HepG2 (cell line): ENCODE measurements at regions not wholly inside any gene's neighbourhood (a gene's known extent, or its start where the extent isn't known, plus 50 kb on each side); places are given as distances from the start of the nearest gene placed in this dataset.
A peak's percentile ranks its signal among the peaks of the same experiment; 100 is the strongest.

Experiments used
- ATAC-seq: fragments of 200-7000 bp; cut with Tn5 transposase; 3 replicates; pipeline ENCODE4 v1.9.1; 2020; ENCODE audit warnings: mild to moderate bottlenecking, moderate library complexity
- BruUV-seq: library from RNA; stranded (reverse); fragments of 400-500 nt; replicated peaks from 2 replicates; lab custom pipeline; 2021; lab: Mats Ljungman, UMichigan
- CTCF ChIA-PET: fragments of 300-600 bp; formaldehyde crosslinking; extraction: SDS; loops from one replicate; lab custom pipeline; 2021; ENCODE audit warnings: low total read pairs, inconsistent platforms, low intra/inter-chr PET ratio; lab: Yijun Ruan, JAX
- POLR2A ChIA-PET: fragments of 350-600 bp; sonication (Branson Sonifier 250); formaldehyde crosslinking; loops from one replicate; lab custom pipeline; 2020; ENCODE audit warnings: antibody characterized with exemption, inconsistent platforms; lab: Yijun Ruan, JAX
- DNase-seq: peaks from one replicate; pipeline ENCODE4 v3.0.0-alpha.2; 2015; ENCODE audit warnings: low spot score
- FAIRE-seq: peaks from 3 replicates; lab custom pipeline; 2011; peaks lifted over from hg19 to GRCh38; lab: Jason Lieb, UNC
- H2AFZ ChIP-seq: one replicate; pipeline ENCODE4 v1.6.1; 2011; ENCODE audit warnings: low read length, inconsistent platforms
- H3K27ac ChIP-seq: fragments of 300-600 bp; 3 replicates; pipeline ENCODE4 v1.8.0; 2011; ENCODE audit warnings: mixed run types, mild to moderate bottlenecking, mixed read lengths, low read length, inconsistent platforms; ENCODE audit not compliant: insufficient read depth; ENCODE audit errors: extremely low read length
- H3K27me3 ChIP-seq, 2 experiments: fragments of 200-600 bp in 1 of 2; 2 replicates in 1 of 2; 3 replicates in 1 of 2; pipeline versions ENCODE4 v1.6.0 to v1.8.0; 2011; ENCODE audit warnings: low read length in 2 of 2, mild to moderate bottlenecking in 2 of 2, moderate library complexity in 2 of 2, inconsistent platforms in 1 of 2; ENCODE audit not compliant: insufficient read depth in 2 of 2, control insufficient read depth in 1 of 2
- H3K36me3 ChIP-seq, 2 experiments: fragments of 200-600 bp in 1 of 2; replicated peaks in 1 of 2; 2 replicates in 1 of 2; 3 replicates in 1 of 2; pipeline versions ENCODE4 v1.5.1 to v1.8.0; 2011; ENCODE audit warnings: low read length in 2 of 2, inconsistent platforms in 1 of 2; ENCODE audit not compliant: insufficient read depth in 2 of 2, control insufficient read depth in 1 of 2
- H3K4me1 ChIP-seq: 2 replicates; pipeline ENCODE4 v1.5.1; 2012; ENCODE audit warnings: low read length, inconsistent platforms; ENCODE audit not compliant: insufficient read depth
- H3K4me2 ChIP-seq: 2 replicates; pipeline ENCODE4 v1.6.0; 2011; ENCODE audit warnings: low read depth, low read length, inconsistent platforms
- H3K4me3 ChIP-seq, 3 experiments: fragments of 200-600 bp in 1 of 3; sonication (generic), shearing (Covaris generic) in 1 of 3; replicated peaks in 1 of 3; 2 replicates each; pipeline ENCODE4 v1.5.1; 2011 to 2016; ENCODE audit warnings: low read length in 3 of 3, inconsistent platforms in 2 of 3, low read depth in 2 of 3, mild to moderate bottlenecking in 2 of 3, control low read depth in 1 of 3, mixed read lengths in 1 of 3; ENCODE audit not compliant: insufficient read depth in 1 of 3
- H3K79me2 ChIP-seq: one replicate; pipeline ENCODE4 v1.6.1; 2011; ENCODE audit warnings: low read length, inconsistent platforms; ENCODE audit not compliant: insufficient read depth
- H3K9ac ChIP-seq: 2 replicates; pipeline ENCODE4 v1.6.0; 2011; ENCODE audit warnings: mild to moderate bottlenecking, low read depth, low read length, inconsistent platforms; ENCODE audit not compliant: insufficient read depth
- H3K9me3 ChIP-seq: 2 replicates; pipeline ENCODE4 v1.5.1; 2012; ENCODE audit warnings: mild to moderate bottlenecking, low read length
- H4K20me1 ChIP-seq: 2 replicates; pipeline ENCODE4 v1.6.0; 2011; ENCODE audit warnings: inconsistent platforms, mild to moderate bottlenecking, low read length, moderate library complexity; ENCODE audit not compliant: insufficient read depth
- CBFB ChIP-seq: sonication (generic); formaldehyde crosslinking; IDR thresholded peaks from 2 replicates; pipeline ENCODE4 v1.4.0; 2020; ENCODE audit warnings: missing genetic modification reagents
- KAT2B ChIP-seq: fragments of 150-350 bp; IDR thresholded peaks from 2 replicates; pipeline ENCODE4 v1.6.1; 2014; ENCODE audit warnings: low read depth, low read length, borderline replicate concordance
- YY1 ChIP-seq: IDR thresholded peaks from 2 replicates; pipeline ENCODE4 v1.6.1; 2011; ENCODE audit warnings: low read length, low read depth, moderate library complexity, mild to moderate bottlenecking; ENCODE audit not compliant: insufficient read depth, insufficient replicate concordance
- ZBED4 ChIP-seq: sonication (generic); formaldehyde crosslinking; IDR thresholded peaks from 2 replicates; pipeline ENCODE4 v1.4.0; 2020; ENCODE audit warnings: missing genetic modification reagents, borderline replicate concordance
- ZNF331 ChIP-seq: sonication (generic); formaldehyde crosslinking; IDR thresholded peaks from 2 replicates; pipeline ENCODE4 v1.4.0; 2020; ENCODE audit warnings: missing genetic modification reagents
- WGBS: methylation state at CpG from one replicate; pipeline ENCODE4 v1.1.6; 2017; ENCODE audit warnings: low lambda C conversion rate; 5-methylcytosine and 5-hydroxymethylcytosine counted together
- in situ Hi-C: cut with HindIII; loops from 2 replicates; pipeline ENCODE4 v1.10.0; 2017; ENCODE audit warnings: low pct_unique_long_range_greater_than_20kb; ENCODE audit not compliant: extremely low pct_ligation_motif_present
- intact Hi-C: fragments of 100-400 bp; cut with micrococcal nuclease; formaldehyde crosslinking; loops from one replicate; pipeline ENCODE4 v1.10.0; 2022; ENCODE audit not compliant: unreplicated experiment
- TF ChIP-seq, protein P1 (sequence below): sonication (generic); formaldehyde crosslinking; IDR thresholded peaks from 2 replicates; pipeline ENCODE4 v1.8.0; 2022; ENCODE audit warnings: mild to moderate bottlenecking, missing genetic modification reagents; ENCODE audit not compliant: insufficient replicate concordance

DNA sequence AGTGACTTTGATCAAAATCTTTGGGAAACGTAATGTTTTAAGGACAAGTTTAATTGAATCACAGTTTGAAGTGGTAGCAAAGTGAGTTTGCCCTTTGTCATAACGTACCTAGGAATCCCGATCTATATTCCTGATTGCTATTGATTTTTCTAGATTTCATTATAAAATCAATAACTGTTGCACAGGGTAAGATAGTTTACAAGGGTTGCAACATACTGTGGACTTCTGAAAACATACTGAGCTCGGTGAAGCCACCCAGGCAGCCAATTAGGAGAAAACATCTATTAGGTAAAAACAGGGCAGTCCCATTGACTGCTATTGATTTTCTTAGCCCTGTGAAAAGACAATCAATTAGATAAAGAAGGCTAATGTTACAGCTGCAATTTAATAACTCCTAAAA is 659.9 kb downstream of the ISL1 start:
- no peak overlapping the region for H3K9ac ChIP-seq
- CTCF ChIA-PET: no interaction called here
- no peaks in the 10 kb centered on the region for H3K79me2 ChIP-seq
- TF ChIP-seq KAT2B (peak; percentile 82), YY1 (no peak), ZNF331 (CRISPR knock-in tag) (no peak), ZBED4 (CRISPR knock-in tag) (no peak), CBFB (CRISPR knock-in tag) (no peak)
- TF ChIP-seq, protein P1, sequence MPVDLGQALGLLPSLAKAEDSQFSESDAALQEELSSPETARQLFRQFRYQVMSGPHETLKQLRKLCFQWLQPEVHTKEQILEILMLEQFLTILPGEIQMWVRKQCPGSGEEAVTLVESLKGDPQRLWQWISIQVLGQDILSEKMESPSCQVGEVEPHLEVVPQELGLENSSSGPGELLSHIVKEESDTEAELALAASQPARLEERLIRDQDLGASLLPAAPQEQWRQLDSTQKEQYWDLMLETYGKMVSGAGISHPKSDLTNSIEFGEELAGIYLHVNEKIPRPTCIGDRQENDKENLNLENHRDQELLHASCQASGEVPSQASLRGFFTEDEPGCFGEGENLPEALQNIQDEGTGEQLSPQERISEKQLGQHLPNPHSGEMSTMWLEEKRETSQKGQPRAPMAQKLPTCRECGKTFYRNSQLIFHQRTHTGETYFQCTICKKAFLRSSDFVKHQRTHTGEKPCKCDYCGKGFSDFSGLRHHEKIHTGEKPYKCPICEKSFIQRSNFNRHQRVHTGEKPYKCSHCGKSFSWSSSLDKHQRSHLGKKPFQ (CRISPR knock-in tag): no peak
- POLR2A ChIA-PET: no interaction called here
- 3% methylated on average over 4 of the region's 4 CpGs for WGBS
- no peak for FAIRE-seq
- H3K27me3 ChIP-seq: no peaks in the 10 kb centered on the region
- ATAC-seq: no peak
- no peak for DNase-seq
- no TSS peak for BruUV-seq
- H2AFZ ChIP-seq: no peak overlapping the region
- intact Hi-C loops: no loop called here
- no peak overlapping the region for H3K27ac ChIP-seq
- no peaks in the 10 kb centered on the region for H3K4me1 ChIP-seq
- H3K4me2 ChIP-seq: no peak overlapping the region
- no peaks in the 10 kb centered on the region for H4K20me1 ChIP-seq
- H3K36me3 ChIP-seq: no peaks in the 10 kb centered on the region
- no peaks in the 10 kb centered on the region for H3K9me3 ChIP-seq
- no peak overlapping the region for H3K4me3 ChIP-seq
- in situ Hi-C loops: no loop called here
